ENCODE measurements at regions not wholly inside any gene's neighbourhood (a gene's known extent, or its start where the extent isn't known, plus 50 kb on each side); places are given as distances from the start of the nearest gene placed in this dataset.

- H3K4me1 ChIP-seq (ENCODE audit: control insufficient read depth, insufficient read depth, low read length), result no peaks in the 10 kb centered on the region
- no peaks in the 10 kb centered on the region for H3K9me3 ChIP-seq (replicated peaks; ENCODE audit: control insufficient read depth, insufficient read depth, low read length)
- H3K4me3 ChIP-seq, result no peak overlapping the region
- BruUV-seq (replicated peaks), result no TSS peak
- no peaks in the 10 kb centered on the region for H3K36me3 ChIP-seq (ENCODE audit: control insufficient read depth in 2 of 2, insufficient read depth in 2 of 2, low read length in 1 of 2)
- no peak for DNase-seq (ENCODE audit: low read depth, low spot score)
- ChIA-PET POLR2A (no interaction called here), CTCF (no interaction called here), RAD21 (ENCODE audit: unreplicated experiment) (no interaction called here), SMC1A (ENCODE audit: uncharacterized antibody, unreplicated experiment) (no interaction called here)
- no peak overlapping the region for H3K4me2 ChIP-seq (ENCODE audit: control insufficient read depth, insufficient read depth)
- WGBS (ENCODE audit: insufficient coverage, insufficient replicate concordance, low lambda C conversion rate, missing lambda C conversion rate), result 50% methylated on average over 1 of the region's 1 CpG
- no peak overlapping the region for H3K9ac ChIP-seq (ENCODE audit: control insufficient read depth, insufficient read depth, low read length)
- no peak for FAIRE-seq
- in situ Hi-C loops (cut with MboI), result no loop called here
- no peaks in the 10 kb centered on the region for H3K79me2 ChIP-seq (ENCODE audit: control insufficient read depth, insufficient read depth, low read length)
- H2AFZ ChIP-seq (ENCODE audit: control insufficient read depth, low read depth, low read length), result no peak overlapping the region
- H3K27ac ChIP-seq (ENCODE audit: control insufficient read depth, insufficient read depth), result no peak overlapping the region
- no peaks in the 10 kb centered on the region for H3K27me3 ChIP-seq (replicated peaks in 1 of 2; ENCODE audit: control insufficient read depth in 2 of 2, insufficient read depth in 2 of 2, low read length in 1 of 2)
- no peaks in the 10 kb centered on the region for H4K20me1 ChIP-seq (ENCODE audit: control insufficient read depth, insufficient read depth)
- intact Hi-C loops (cut with micrococcal nuclease; ENCODE audit: unreplicated experiment), result no loop called here
- no peak for ATAC-seq
- TF ChIP-seq WRNIP1 (IDR thresholded peaks at IDR 0.05; ENCODE audit: borderline replicate concordance, low read depth, low read length), result no peak
- no peak for TF ChIP-seq SUZ12 (IDR thresholded peaks at IDR 0.05; ENCODE audit: unreplicated experiment)
- no peak for TF ChIP-seq RAD51 (IDR thresholded peaks at IDR 0.05)
- TF ChIP-seq PML (IDR thresholded peaks at IDR 0.05; ENCODE audit: low read length), result no peak
- no peak for TF ChIP-seq EP300 (IDR thresholded peaks at IDR 0.05; ENCODE audit: borderline replicate concordance in 1 of 2, control insufficient read depth in 1 of 2, low read depth in 2 of 2, low read length in 2 of 2)
- TF ChIP-seq E2F4 (IDR thresholded peaks at IDR 0.05; ENCODE audit: low read depth, low read length), result no peak
Observed at GRCh38 chr13:44266772-44267171, 106.9 kb upstream of the SERP2 start.

GRCh38 chr13:44267203-44267602 lies 106.4 kb upstream of the SERP2 start:
- WGBS (ENCODE audit: insufficient coverage, insufficient replicate concordance, low lambda C conversion rate, missing lambda C conversion rate), result 100% methylated on average over 1 of the region's 1 CpG
- Histone ChIP-seq H3K4me1 (ENCODE audit: control insufficient read depth, insufficient read depth, low read length) (no peaks in the 10 kb centered on the region), H3K27me3 (replicated peaks in 1 of 2; ENCODE audit: control insufficient read depth in 2 of 2, insufficient read depth in 2 of 2, low read length in 1 of 2) (no peaks in the 10 kb centered on the region), H3K36me3 (ENCODE audit: control insufficient read depth in 2 of 2, insufficient read depth in 2 of 2, low read length in 1 of 2) (no peaks in the 10 kb centered on the region), H3K4me2 (ENCODE audit: control insufficient read depth, insufficient read depth) (no peak overlapping the region), H3K79me2 (ENCODE audit: control insufficient read depth, insufficient read depth, low read length) (no peaks in the 10 kb centered on the region), H3K27ac (ENCODE audit: control insufficient read depth, insufficient read depth) (no peak overlapping the region), H4K20me1 (ENCODE audit: control insufficient read depth, insufficient read depth) (no peaks in the 10 kb centered on the region), H3K9ac (ENCODE audit: control insufficient read depth, insufficient read depth, low read length) (no peak overlapping the region), H3K9me3 (replicated peaks; ENCODE audit: control insufficient read depth, insufficient read depth, low read length) (no peaks in the 10 kb centered on the region), H3K4me3 (no peak overlapping the region), H2AFZ (ENCODE audit: control insufficient read depth, low read depth, low read length) (no peak overlapping the region)
- SMC1A ChIA-PET (ENCODE audit: uncharacterized antibody, unreplicated experiment), result no interaction called here
- no peak for FAIRE-seq
- POLR2A ChIA-PET, result no interaction called here
- no peak for ATAC-seq
- no peak for DNase-seq (ENCODE audit: low read depth, low spot score)
- BruUV-seq (replicated peaks), result no TSS peak
- in situ Hi-C loops (cut with MboI), result no loop called here
- RAD21 ChIA-PET (ENCODE audit: unreplicated experiment), result no interaction called here
- CTCF ChIA-PET, result no interaction called here
- intact Hi-C loops (cut with micrococcal nuclease; ENCODE audit: unreplicated experiment), result no loop called here
- no peak for TF ChIP-seq CHD1 (IDR thresholded peaks at IDR 0.05; ENCODE audit: low read depth, low read length)
- TF ChIP-seq ASH2L (IDR thresholded peaks at IDR 0.05; ENCODE audit: borderline replicate concordance, low read depth), result no peak
- TF ChIP-seq HCFC1 (IDR thresholded peaks at IDR 0.05; ENCODE audit: low read length), result no peak
- TF ChIP-seq ATF3 (IDR thresholded peaks at IDR 0.05; ENCODE audit: borderline replicate concordance, extremely low read depth, low read depth, low read length), result no peak
- TF ChIP-seq RBBP5 (conservative IDR thresholded peaks at IDR 0.05), result no peak
- TF ChIP-seq TCF7 (IDR thresholded peaks at IDR 0.05; ENCODE audit: borderline replicate concordance), result no peak
- TF ChIP-seq ZBTB33 (IDR thresholded peaks at IDR 0.05), result no peak
- TF ChIP-seq NR2C1 (IDR thresholded peaks at IDR 0.05), result no peak
- TF ChIP-seq MXI1 (IDR thresholded peaks at IDR 0.05; ENCODE audit: low read depth, low read length), result no peak
- no peak for TF ChIP-seq ZNF207 (IDR thresholded peaks at IDR 0.05; ENCODE audit: borderline replicate concordance)
- no peak for TF ChIP-seq TCF3 (IDR thresholded peaks at IDR 0.05; ENCODE audit: borderline replicate concordance, insufficient read depth, low read depth, low read length)
- no peak for TF ChIP-seq PAX8 (IDR thresholded peaks at IDR 0.05)
- no peak for TF ChIP-seq NBN (IDR thresholded peaks at IDR 0.05)

Measured in GM12878 (cell line).